ENCODE measurements at regions not wholly inside any gene's neighbourhood (a gene's known extent, or its start where the extent isn't known, plus 50 kb on each side); places are given as distances from the start of the nearest gene placed in this dataset.

GRCh38 chr15:66875588-66876420 is 173.8 kb downstream of the SMAD6 start:
- H3K23ac ChIP-seq (ENCODE audit: low read depth, low read length), result no peak overlapping the region
- DNase-seq (peak; percentile 25), ATAC-seq (ENCODE audit: low read depth) (no peak)
- no peak overlapping the region for H4K91ac ChIP-seq (ENCODE audit: insufficient read depth, low read depth, low read length)
- H3K9me3 ChIP-seq (ENCODE audit: control insufficient read depth, insufficient read depth, low read length), result no peaks in the 10 kb centered on the region
- POLR2A ChIA-PET (ENCODE audit: unreplicated experiment), result interaction anchor here (0.6 kb wide), 1 partner anchor 726 kb away, joined by 4 read pairs; no protein-coding TSS in a partner anchor
- H3K4me2 ChIP-seq (ENCODE audit: low read depth, low read length), result no peak overlapping the region
- H3K56ac ChIP-seq (ENCODE audit: extremely low read depth, insufficient read depth, low read length), result no peak overlapping the region
- H3K4me3 ChIP-seq (ENCODE audit: insufficient read depth, low read depth, low read length), result no peak overlapping the region
- WGBS, 2 experiments (ENCODE audit: extremely low coverage in 2 of 2, insufficient read length in 1 of 2), result 85% methylated on average over 9 of the region's 17 CpGs; no CpG with 5 or more reads in 1 of the 2 experiments
- peaks cover 0 to 3% of the 10 kb centered on the region in 2 experiments; a peak in 1 of 4 replicates for H3K79me1 ChIP-seq (ENCODE audit: low read depth in 1 of 2, low read length in 2 of 2)
- no TSS peak for BruUV-seq (replicated peaks)
- dilution Hi-C loops (cut with HindIII; ENCODE audit: low sequenced_read_pairs, unreplicated experiment) (no loop called here), intact Hi-C loops (cut with micrococcal nuclease) (no loop called here), in situ Hi-C loops (cut with MboI; ENCODE audit: low sequenced_read_pairs) (no loop called here)
- no peak overlapping the region for H2AK9ac ChIP-seq (replicated peaks; ENCODE audit: low read depth, low read length, poor library complexity)
- H3K9ac ChIP-seq (ENCODE audit: low read depth, low read length), result no peak overlapping the region
- H2BK120ac ChIP-seq (ENCODE audit: low read depth, low read length), result no peak overlapping the region
- H2AK5ac ChIP-seq (ENCODE audit: low read depth, low read length), result no peak overlapping the region
- H2BK15ac ChIP-seq (ENCODE audit: low read depth, low read length), result no peak overlapping the region
- H3K27me3 ChIP-seq (ENCODE audit: control insufficient read depth, insufficient read depth, low read length), result peaks cover 3% of the 10 kb centered on the region
- CTCF ChIA-PET, result no interaction called here
- H4K8ac ChIP-seq (ENCODE audit: low read depth in 2 of 2, low read length in 2 of 2), result no peak overlapping the region
- H2BK5ac ChIP-seq (ENCODE audit: low read depth, low read length, poor library complexity, severe bottlenecking), result no peak overlapping the region
- H3K4ac ChIP-seq (ENCODE audit: low read depth, low read length), result no peak overlapping the region
- no peak overlapping the region for H4K5ac ChIP-seq (ENCODE audit: low read depth, low read length)
- peaks cover 9% of the 10 kb centered on the region; the same call in 1 of the 2 replicates for H4K20me1 ChIP-seq (ENCODE audit: insufficient read depth, low read length)
- no peak overlapping the region for H3K18ac ChIP-seq (ENCODE audit: low read depth, low read length)
- H3K27ac ChIP-seq (ENCODE audit: insufficient read depth, low read length), result no peak overlapping the region
- H3K36me3 ChIP-seq (ENCODE audit: control insufficient read depth, insufficient read depth, low read length), result no peaks in the 10 kb centered on the region
- peaks cover 14% of the 10 kb centered on the region; the same call in 1 of the 2 replicates for H3K9me1 ChIP-seq (ENCODE audit: insufficient read depth, low read length)
- H3K14ac ChIP-seq (replicated peaks; ENCODE audit: low read depth, low read length), result no peak overlapping the region
- H3K4me1 ChIP-seq (ENCODE audit: control insufficient read depth, insufficient read depth, low read length), result no peaks in the 10 kb centered on the region
- no peak overlapping the region for H2BK20ac ChIP-seq (ENCODE audit: low read depth, low read length)
- no peak overlapping the region for H2AFZ ChIP-seq (replicated peaks; ENCODE audit: low read length, poor library complexity)
- TF ChIP-seq CTCF (conservative IDR thresholded peaks at IDR 0.05; ENCODE audit: low read depth, low read length), result no peak
- TF ChIP-seq RCOR1 (IDR thresholded peaks at IDR 0.05; ENCODE audit: insufficient replicate concordance, low read length), result no peak
- no peak for TF ChIP-seq BHLHE40 (IDR thresholded peaks at IDR 0.05; ENCODE audit: low read depth, low read length)
- no peak for TF ChIP-seq MAZ (IDR thresholded peaks at IDR 0.05; ENCODE audit: borderline replicate concordance, low read depth, low read length)
- no peak for TF ChIP-seq RAD21 (IDR thresholded peaks at IDR 0.05; ENCODE audit: low read length)
- no peak for TF ChIP-seq CHD1 (IDR thresholded peaks at IDR 0.05; ENCODE audit: low read depth, low read length)
- no peak for TF ChIP-seq NFE2L2 (IDR thresholded peaks at IDR 0.05; ENCODE audit: low read depth, low read length)
- TF ChIP-seq CEBPB (IDR thresholded peaks at IDR 0.05; ENCODE audit: low read depth, low read length), result no peak
- TF ChIP-seq POLR2A (IDR thresholded peaks at IDR 0.05; ENCODE audit: low read depth, low read length), result no peak
- no peak for TF ChIP-seq ELK1 (IDR thresholded peaks at IDR 0.05; ENCODE audit: borderline replicate concordance, low read depth, low read length)
- no peak for TF ChIP-seq FOS (IDR thresholded peaks at IDR 0.05; ENCODE audit: low read depth, low read length)
- TF ChIP-seq RFX5 (IDR thresholded peaks at IDR 0.05; ENCODE audit: low read depth, low read length), result no peak
- TF ChIP-seq MAFK (IDR thresholded peaks at IDR 0.05; ENCODE audit: low read depth, low read length), result no peak
- no peak for TF ChIP-seq MXI1 (IDR thresholded peaks at IDR 0.05; ENCODE audit: borderline replicate concordance, low read depth, low read length)
- no peak for TF ChIP-seq SMC3 (IDR thresholded peaks at IDR 0.05; ENCODE audit: low read depth, low read length)
